ENCODE measurements at regions not wholly inside any gene's neighbourhood (a gene's known extent, or its start where the extent isn't known, plus 50 kb on each side); places are given as distances from the start of the nearest gene placed in this dataset.

- TF ChIP-seq CTCF (IDR thresholded peaks at IDR 0.05; ENCODE audit: low read depth, low read length): no peak
- no peak for DNase-seq (ENCODE audit: low read depth in 1 of 2, low spot score in 1 of 2)
- Histone ChIP-seq H3K27me3 (no peaks in the 10 kb centered on the region), H3K9me3 (ENCODE audit: low read depth) (no peaks in the 10 kb centered on the region), H3K27ac (no peak overlapping the region), H3K4me3 (no peak overlapping the region), H3K36me3 (no peaks in the 10 kb centered on the region), H3K4me1 (ENCODE audit: low read depth) (no peaks in the 10 kb centered on the region)
These were observed 182.7 kb upstream of the NR4A3 start for GRCh38 chr9:99638971-99639370.

- no peaks in the 10 kb centered on the region for H3K9me3 ChIP-seq (ENCODE audit: low read depth)
- no peaks in the 10 kb centered on the region for H3K4me1 ChIP-seq (ENCODE audit: low read depth)
- no peaks in the 10 kb centered on the region for H3K27me3 ChIP-seq
- TF ChIP-seq CTCF (IDR thresholded peaks at IDR 0.05; ENCODE audit: low read depth, low read length): no peak
- no peak overlapping the region for H3K27ac ChIP-seq
- H3K4me3 ChIP-seq: no peak overlapping the region
- DNase-seq (ENCODE audit: low read depth in 1 of 2, low spot score in 1 of 2): no peak
- no peaks in the 10 kb centered on the region for H3K36me3 ChIP-seq
These were observed 174.1 kb upstream of the NR4A3 start for GRCh38 chr9:99647604-99648003.

- no peaks in the 10 kb centered on the region for H3K9me3 ChIP-seq (ENCODE audit: low read depth)
- TF ChIP-seq CTCF (IDR thresholded peaks at IDR 0.05; ENCODE audit: low read depth, low read length): no peak
- H3K27me3 ChIP-seq: no peaks in the 10 kb centered on the region
- DNase-seq (ENCODE audit: low read depth in 1 of 2, low spot score in 1 of 2): no peak
- H3K36me3 ChIP-seq: no peaks in the 10 kb centered on the region
- no peak overlapping the region for H3K27ac ChIP-seq
- no peak overlapping the region for H3K4me3 ChIP-seq
- no peaks in the 10 kb centered on the region for H3K4me1 ChIP-seq (ENCODE audit: low read depth)
These were observed 171.4 kb upstream of the NR4A3 start for GRCh38 chr9:99650187-99650874.

DNA sequence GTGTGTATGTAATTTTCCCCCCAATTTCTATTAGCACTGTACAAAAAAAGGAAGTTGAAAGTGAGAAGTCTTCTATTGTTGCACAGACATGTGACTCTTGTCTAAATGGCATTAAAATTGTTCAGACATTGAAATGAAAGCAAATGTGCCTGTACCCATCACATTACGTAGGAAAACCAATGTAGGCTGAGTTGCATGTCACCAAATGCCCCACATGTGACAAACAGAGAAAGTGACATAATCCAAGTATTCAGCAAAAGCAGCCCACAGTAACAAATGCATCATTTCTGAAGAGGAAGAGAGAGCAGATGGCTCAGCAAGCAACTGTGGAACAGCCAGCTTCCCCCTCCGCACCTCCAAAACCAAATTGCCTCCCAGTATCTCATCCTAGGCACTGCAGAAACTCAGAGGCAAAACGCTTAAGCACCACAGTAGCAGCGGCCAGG lies 161.5 kb upstream of the NR4A3 start:
- Histone ChIP-seq H3K4me3 (no peak overlapping the region), H3K36me3 (no peaks in the 10 kb centered on the region), H3K4me1 (ENCODE audit: low read depth) (no peaks in the 10 kb centered on the region), H3K27ac (no peak overlapping the region), H3K9me3 (ENCODE audit: low read depth) (no peaks in the 10 kb centered on the region), H3K27me3 (no peaks in the 10 kb centered on the region)
- no peak for TF ChIP-seq CTCF (IDR thresholded peaks at IDR 0.05; ENCODE audit: low read depth, low read length)
- DNase-seq (ENCODE audit: low read depth in 1 of 2, low spot score in 1 of 2): no peak

GRCh38 chr9:99663297-99663696 lies 158.4 kb upstream of the NR4A3 start:
- Histone ChIP-seq H3K36me3 (no peaks in the 10 kb centered on the region), H3K27ac (no peak overlapping the region), H3K9me3 (ENCODE audit: low read depth) (no peaks in the 10 kb centered on the region), H3K27me3 (no peaks in the 10 kb centered on the region), H3K4me3 (no peak overlapping the region), H3K4me1 (ENCODE audit: low read depth) (no peaks in the 10 kb centered on the region)
- no peak for TF ChIP-seq CTCF (IDR thresholded peaks at IDR 0.05; ENCODE audit: low read depth, low read length)
- no peak for DNase-seq (ENCODE audit: low read depth in 1 of 2, low spot score in 1 of 2)
